GM21526 (cell line): ENCODE measurements at regions not wholly inside any gene's neighbourhood (a gene's known extent, or its start where the extent isn't known, plus 50 kb on each side); places are given as distances from the start of the nearest gene placed in this dataset.
"Not testable (repeated sequence)": the region's sequence is repeated elsewhere in the genome, so short reads cannot be mapped to it uniquely, and the experiment has no call there.

Source experiments
- ATAC-seq: cut with Tn5 transposase; IDR thresholded peaks from one replicate; pipeline ENCODE4 v1.9.1; 2021; ENCODE audit warnings: moderate library complexity; ENCODE audit not compliant: unreplicated experiment, low FRiP score

DNA sequence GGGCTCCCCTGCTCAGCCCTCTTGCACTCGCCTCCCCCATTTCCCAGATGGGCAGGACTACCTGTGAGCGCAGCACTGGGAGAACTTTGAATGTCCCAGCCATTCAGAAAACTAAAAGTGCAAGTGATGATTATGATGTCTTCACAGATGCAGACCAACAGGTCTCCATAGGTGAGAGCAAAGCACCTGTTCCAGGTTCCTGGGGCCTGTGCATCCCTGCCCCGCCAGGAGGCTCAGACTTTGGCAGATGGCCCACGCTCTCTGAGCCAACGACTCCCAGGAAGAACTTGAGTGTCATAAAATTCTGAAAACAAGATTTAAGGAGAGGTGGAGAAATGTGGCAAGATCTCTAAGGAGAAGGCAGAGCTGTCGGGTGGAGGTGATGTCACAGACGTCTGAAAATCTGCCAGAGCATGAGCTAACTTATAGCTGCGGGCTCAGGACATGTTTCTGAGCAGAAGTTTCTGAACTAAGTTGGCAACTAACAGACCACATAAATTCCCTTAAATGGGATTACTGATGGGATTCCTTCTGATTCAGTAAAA is 110.8 kb upstream of the IGF1R start:
- ATAC-seq, result no peak

DNA sequence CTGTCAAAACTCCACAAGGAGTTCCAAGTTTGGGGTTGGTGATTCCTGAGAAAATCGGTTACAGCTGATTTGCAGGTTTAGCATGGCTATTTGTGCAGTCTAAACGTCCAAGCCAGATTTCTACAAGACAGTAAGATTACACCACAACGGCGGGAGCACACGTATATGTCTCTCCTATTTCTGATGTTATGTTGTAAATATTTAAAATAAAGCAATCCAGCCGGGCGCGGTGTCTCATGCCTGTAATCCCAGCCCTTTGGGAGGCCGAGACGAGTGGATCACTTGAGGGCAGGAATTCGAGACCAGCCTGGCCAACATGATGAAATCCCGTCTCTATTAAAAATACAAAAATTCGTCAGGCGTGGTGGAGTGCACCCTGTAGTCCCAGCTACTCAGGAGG is 106.8 kb upstream of the IGF1R start:
- no peak for ATAC-seq

DNA sequence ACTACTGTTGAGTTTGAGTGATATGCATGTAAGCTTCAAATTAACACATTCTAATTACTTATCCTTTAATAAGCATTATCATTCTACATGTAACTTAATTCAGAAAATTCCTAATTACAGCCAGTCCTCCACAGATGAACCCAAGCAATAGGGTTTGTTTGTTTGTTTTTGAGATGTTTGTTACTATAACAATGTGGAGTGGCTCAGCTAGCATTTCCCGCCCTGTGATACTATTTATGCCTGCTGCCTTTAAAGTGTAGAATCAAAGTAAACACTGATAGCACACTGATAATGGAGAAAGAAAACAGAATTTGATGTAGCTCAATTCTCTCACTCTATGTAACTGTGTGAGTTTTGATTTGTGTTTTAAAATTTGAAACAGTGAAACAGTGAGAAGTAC is 105.1 kb upstream of the IGF1R start:
- ATAC-seq, result no peak

DNA sequence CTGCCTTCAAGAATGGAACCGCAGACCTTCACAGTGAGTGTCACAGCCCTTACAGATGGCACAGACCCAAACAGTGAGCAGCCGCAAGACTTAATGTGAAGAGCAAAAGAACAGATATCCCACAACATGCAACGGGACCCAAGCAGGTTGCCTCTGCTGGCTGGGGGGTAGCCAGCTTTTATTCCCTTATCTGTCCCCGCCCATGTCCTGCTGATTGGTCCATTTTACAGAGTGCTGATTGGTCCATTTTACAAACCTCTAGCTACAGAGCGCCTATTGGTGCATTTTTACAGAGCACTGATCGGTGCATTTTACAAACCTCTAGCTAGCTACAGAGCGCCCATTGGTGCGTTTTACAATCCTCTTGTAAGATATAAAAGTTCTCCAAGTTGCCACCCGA is 102.0 kb upstream of the IGF1R start:
- no peak for ATAC-seq

DNA sequence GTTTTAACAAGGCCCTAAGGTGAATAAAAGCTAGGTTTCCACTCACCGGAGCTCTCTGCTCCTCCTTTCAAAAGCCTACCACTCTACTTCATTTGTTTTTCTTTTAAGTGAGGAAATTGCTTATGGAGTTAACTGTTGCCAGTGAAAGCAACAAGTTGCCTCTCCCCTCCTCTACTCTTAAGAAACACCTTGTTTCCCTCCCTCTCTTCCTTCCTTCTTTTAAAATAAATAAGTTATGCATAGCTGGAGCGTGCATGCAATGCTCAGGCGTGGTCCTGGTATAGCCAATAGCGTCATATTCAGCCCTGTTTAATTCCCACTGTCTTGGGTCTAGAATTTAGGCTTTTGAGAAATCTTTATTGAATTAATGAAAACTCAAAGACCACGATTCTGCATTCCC is 101.1 kb upstream of the IGF1R start:
- no peak for ATAC-seq

DNA sequence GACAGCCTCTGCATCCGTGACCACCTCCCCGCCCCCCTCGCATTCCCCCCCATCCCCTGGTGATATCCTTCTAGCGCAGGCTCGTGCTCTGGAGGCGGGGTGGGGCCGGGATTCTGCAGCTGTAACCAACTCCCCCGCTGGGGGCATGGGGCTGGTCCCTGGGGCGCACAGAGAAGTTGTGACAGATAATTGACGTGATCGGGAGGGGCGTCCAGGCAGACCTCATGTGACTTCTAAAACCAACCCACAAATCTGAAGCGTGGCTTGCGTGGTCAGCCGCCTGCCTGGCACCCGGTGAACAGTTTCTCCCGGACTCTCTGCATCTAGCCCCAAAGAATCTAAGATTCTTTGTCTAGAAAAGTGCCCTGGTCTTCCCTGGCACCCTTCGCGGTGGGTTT is 100.6 kb upstream of the IGF1R start:
- no peak for ATAC-seq

DNA sequence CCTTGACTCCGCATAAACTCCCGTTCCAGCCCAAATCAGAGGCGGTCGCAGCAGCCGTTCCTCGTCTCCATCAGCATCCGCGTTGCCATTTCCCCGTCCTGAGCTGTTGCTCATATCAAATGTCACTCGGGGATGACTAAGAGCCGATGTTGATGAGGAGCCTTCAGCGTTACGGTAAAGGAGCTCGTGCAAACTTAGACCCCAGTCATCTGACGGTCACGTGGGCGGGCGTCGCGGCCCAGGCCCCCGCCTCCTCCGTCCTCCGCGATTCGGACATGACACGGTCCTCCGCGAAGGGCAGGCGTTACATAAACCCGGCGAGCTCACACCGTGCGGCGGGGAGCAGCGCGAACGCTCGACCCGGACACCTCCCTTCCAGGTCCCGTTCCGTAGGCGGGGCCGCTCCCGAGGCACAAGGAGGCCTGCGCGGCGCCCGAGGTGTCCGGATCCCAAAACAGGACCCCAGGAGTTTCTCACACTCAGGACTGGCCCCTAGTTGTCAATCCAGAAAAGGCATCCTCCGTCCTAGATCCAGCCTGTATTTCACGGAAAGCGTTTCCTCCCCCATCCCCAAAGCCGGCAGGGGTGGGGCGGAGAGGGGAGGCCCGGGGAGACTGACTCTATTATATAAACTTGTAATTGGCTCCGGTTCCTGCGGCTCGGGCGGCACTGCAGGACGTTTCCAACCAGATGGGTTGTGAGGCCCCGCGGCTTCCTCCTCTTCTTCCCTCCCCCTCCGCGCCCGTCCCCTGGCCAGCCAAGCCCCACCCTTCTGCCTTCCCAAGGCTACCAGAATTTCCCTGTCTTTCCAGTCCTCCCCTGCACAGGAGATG is 100.0 kb upstream of the IGF1R start:
- ATAC-seq, result no peak

DNA sequence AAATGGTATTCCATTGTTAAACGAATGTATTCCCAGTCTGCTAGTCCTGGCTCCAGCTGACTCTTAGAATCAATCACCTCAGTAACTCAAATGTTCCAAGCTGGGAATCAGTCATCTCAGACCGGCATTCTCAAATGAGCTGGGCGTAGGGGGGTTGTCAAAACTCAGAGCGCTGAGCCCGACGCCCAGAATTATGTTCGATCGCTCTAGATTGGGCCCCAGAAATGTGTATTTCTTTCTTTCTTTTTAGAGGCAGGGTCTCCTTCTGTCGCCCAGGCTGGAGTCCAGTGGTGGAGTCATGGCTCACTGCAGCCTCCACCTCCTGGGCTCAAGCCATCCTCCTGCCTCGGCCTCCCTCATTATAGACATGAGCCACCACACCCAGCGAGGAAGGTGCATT is 99.3 kb upstream of the IGF1R start:
- no peak for ATAC-seq

DNA sequence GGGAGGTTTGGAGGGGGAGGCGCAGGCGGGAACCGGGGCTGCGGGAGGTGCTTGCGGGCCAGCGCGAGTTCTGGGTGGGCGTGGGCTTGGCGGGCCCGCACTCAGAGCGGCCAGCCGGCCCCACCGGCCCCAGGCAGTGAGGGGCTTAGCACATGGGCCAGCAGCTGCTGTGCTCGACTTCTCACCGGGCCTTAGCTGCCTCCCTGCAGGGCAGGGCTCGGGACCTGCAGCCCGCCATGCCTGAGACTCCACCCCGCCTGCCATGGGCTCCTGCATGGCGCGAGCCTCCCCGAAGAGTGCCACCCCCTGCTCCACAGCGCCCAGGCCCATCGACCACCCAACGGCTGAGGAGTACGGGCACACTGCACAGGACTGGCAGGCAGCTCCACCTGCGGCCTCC is 98.6 kb upstream of the IGF1R start:
- no peak for ATAC-seq

DNA sequence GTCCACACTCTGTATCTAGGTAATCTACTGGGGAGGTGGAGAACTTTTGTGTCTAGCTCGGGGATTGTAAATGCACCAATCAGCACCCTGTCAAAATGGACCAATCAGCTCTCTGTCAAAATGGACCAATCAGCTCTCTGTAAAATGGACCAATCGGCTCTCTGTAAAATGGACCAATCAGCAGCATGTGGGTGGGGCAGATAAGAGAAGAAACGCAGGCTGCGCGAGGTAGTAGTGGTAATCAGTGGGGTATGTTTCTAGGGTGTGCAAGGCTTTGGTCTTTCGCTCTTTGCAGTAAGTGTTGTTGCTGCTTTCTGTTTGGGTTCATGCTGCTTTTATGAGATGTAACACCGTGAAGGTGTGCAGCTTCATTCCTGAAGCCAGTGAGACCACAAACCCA is 98.0 kb upstream of the IGF1R start:
- ATAC-seq, result not testable (repeated sequence)

DNA sequence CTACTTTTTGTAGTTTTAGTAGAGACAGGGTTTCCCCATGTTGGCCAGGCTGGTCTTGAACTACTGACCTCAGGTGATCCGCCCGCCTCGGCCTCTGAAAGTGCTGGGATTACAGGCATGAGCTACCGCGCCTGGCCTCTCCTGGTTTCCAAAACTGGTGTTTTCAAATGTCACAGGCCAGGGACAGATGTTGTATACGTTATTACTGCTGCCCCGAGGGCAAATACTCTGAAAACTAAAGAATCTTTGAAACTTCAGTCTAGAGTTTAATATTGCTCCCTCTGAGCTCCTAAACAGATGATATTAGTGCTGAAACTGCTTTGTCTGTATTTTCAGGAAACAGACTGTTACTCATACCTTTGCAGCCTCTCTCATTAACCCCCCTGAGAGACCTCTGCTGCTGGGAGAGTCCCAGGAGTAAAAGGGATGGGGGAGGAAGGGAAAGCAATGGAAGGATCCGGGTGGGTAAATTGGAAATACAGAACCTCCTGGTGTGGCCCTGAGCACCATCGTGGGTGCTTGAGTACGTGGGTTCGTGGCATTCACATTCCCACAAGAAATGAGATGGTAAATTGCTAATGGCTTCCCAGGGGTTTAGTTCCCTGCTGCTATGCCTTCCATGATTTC is 96.3 kb upstream of the IGF1R start:
- no peak for ATAC-seq

DNA sequence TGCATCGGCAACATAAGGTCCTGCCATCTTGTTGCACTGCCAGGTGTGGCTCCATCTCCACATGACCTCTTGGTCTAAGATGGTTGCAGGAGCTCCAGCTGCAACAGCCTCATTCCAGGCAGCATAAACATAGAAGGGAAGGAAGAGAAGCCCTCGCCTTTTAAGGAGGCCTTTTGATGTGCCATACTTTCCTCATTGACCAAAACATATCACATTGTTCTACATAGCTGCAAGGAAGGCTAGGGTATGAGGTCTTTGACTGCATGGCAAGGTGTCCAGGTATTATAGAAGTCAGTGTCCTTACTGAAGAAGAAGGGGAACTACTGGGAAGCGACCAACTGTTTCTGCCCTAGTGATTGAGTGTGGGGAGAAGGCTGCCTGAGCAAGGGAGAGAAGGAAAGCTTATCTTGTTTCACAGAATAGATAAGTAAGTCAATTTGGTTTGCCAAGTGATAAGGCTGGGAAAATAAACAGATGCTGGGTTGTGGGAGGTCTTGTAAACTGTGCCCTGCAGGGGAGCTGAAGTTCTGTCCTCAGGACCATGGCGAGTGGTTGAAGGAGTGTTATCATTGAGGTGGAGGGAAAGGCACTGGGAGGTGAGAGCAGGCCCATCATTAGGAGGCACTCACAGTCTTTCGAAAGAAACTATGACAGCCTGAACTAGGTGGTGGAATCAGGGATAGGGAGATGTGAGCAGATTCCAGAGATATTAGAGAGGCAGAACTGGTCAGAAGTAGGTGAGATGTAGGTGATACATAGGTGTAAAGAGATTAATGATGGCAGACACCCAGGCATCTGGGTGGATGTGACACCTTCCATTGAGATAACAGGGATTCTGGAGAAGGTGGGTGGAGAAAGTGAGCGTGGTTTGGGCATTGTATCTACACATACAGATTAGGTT is 93.8 kb upstream of the IGF1R start:
- ATAC-seq, result no peak

DNA sequence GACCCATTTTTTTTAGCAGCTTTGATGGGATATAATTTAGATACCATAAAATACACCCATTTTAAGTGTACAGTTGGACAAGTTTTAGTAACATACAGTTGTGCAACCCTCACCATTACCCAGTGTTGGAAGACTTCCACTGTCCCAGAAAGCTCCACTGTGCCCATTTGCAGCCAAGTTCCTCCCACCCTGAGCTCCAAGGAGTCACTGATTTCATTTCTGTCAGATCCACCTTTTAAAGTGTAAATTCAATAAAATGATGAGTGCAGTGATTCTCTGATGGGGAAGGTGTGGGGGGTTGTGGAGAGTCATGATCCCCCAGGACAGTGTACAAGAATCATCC is 93.2 kb upstream of the IGF1R start:
- no peak for ATAC-seq

DNA sequence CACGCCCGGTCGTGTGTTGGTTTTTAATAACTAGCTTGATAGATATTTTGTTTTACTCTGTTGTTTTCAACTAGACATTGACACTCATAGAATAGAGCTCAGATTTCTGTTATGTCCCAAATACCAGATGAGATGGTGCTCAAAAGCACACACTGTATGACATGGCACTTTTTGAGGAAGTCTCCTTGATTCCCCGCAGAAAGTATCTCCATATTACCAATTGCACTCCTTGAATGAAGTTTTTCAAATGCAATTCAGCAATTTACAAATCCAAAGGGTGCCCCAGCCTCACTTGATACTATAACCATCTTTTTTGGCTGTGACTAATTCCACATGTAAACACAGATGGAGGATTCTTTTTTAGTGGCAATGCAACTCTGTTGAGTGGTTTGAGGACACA is 92.0 kb upstream of the IGF1R start:
- no peak for ATAC-seq

DNA sequence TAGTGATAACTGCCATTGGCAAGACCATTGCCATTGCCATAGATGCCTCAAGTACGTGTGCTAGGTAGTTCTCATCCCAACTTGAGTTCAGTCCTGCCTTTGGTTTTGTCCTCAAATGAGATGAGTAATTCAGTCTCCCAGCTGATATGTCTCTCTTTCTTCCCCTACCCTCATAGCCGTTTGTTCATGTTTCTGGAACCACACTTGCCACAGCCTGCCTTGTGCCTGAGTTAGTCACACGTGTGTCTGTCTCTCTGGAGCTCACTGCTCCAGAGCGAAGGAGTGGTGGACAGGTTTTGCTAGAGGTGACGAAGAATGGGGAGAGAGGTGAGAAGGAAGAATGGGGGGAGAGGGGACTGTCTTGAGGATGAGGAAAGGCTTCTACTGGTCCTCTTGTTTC is 88.0 kb upstream of the IGF1R start:
- no peak for ATAC-seq

DNA sequence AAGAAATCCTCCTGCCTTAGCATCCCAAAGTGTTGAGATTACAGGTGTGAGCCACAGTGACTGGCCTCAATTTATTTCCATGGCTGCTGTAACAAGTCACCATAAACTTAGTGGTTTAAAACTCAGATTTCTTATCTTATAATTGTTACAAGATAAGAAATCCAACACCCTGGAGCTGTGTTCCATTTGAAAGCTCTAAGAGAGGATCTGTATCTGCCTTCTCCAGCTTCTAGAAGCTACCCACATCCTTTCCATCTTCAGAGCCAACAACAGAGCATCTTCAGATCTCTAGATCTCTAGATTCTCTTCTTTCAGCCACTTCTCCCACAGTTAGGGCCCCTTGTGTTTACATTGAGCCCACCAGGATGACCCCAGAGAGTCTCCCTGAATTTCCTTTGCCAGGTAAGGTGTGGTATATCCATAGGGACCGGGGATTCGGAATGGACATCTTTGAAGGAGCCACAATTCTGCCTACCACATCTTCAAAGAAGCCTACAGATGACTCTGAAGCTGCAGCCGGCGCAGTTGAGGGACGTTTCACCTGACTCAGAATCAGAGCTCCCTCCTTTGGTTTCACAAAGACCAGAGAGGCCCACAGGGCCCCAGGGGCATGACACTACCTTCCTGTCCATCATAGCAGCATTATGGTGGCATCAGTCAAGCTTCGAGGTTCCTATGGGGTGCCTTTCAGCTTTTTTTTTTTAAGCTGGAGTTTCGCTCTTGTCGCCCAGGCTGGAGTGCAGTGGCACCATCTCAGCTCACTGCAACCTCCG is 87.0 kb upstream of the IGF1R start:
- ATAC-seq, result no peak

DNA sequence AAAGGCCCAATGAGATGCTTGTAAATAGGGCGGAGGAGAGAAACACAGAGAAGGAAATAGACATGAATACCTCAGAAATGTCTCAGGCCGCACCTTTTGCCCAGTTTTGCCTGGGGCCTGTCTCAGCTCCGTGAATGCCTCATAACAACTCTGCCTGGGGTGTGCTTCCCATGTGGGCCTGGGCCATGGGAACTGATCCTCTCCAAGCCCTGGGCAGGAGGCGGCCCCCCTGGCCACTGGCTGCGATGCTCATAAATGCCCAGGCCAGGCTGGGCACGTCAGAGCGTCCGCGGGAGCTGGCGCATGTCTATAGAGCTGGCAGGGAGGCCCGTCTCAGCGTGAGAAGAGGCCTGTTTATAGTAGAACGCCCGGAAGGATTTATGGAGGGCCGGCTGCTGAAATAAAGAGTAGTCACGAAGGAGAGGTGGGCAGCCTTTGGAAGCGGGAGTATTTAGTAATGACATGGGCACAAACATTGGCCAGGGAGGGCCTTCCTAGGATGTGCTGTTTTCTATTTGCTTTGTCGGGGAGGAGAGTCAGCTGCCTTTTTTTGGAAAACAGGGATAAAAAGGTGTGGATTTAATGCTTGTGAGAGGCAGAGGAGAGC is 85.9 kb upstream of the IGF1R start:
- no peak for ATAC-seq

DNA sequence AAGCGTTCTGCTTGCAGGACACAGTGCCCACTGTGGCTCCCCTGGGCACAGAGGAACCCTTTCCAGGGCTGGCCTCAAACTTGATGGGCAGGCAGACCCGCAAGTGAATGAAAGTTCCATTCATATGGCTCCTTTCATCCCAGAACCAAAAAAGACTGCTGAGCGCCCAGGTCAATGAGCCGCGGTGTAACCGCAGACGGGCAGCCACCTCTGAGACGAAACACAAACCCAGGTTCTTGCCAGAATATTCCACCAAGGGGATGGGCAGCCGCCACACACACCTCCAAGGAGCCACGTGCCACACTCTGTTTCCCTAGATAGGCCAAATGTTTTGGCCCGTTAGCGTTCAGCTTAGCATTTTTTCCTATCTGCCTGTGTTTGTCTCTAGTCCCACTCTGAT is 82.8 kb upstream of the IGF1R start:
- ATAC-seq, result no peak

DNA sequence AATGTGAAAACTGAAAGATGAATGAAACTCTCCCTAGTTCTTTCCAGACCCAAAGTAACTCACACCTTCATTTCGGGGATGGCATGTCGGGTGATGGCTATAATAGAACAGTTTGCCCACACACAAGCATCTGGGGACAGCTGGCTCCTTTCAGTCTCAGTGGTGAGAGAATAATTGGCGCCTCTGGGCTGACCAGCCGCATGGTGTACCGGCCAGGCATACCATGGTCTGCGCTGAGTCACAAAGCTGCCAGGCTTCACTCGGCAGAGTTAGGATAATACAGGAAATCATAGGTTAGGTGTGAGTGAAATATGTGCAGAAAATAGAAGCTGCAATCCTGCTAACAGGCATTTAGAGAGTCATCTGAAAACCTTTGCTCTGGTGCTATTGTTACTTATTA is 80.4 kb upstream of the IGF1R start:
- ATAC-seq, result no peak

DNA sequence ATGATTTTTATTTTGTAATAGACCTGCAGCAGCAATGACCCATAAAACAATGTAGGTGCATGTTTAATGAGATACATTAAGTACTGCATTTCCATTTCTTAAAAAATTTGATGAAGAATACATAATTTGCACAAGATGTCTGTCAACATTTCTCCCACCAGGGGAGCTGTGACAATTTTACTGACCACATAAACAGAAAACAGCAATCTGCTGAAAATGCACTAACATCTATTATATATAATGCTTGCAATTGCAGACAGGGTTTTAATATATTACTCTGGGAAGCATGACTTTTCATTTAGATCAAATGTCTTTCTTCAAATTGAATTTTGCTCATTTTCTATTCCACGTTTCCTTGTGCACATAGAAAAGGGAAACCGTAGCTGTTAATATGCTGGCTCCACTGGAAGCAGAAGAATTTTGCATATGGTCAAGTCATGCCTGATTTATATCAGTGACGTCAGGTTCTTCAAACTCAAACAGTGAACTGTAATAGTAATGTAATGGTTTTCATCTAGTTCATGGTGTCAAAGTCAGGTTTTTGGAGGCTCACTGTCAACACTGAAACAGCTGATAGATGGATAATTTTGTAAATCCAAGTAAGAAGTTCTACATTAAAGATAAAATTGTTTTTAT is 79.8 kb upstream of the IGF1R start:
- ATAC-seq, result no peak
